Liver (tissue), 3 donors: ENCODE measurements at regions not wholly inside any gene's neighbourhood (a gene's known extent, or its start where the extent isn't known, plus 50 kb on each side); places are given as distances from the start of the nearest gene placed in this dataset.

Experiments used
- ATF3 ChIP-seq: IDR thresholded peaks from 2 replicates; pipeline ENCODE4 v1.6.1; 2016; ENCODE audit warnings: antibody characterized with exemption
- CTCF ChIP-seq: fragments of 150-350 bp; IDR thresholded peaks from 2 replicates; pipeline ENCODE4 v1.5.1; 2017; ENCODE audit warnings: improper control_type of control experiment, low read depth, low read length; ENCODE audit not compliant: missing input control
- EGR1 ChIP-seq, 2 donors: IDR thresholded peaks; 2 replicates each; pipeline ENCODE4 v1.6.1; 2016 to 2018; ENCODE audit warnings: antibody characterized with exemption in 2 of 2, low read depth in 2 of 2
- FOXA2 ChIP-seq: IDR thresholded peaks from 2 replicates; pipeline ENCODE4 v1.6.1; 2016; ENCODE audit warnings: antibody characterized with exemption
- GABPA ChIP-seq, 2 donors: IDR thresholded peaks in 1 of 2; conservative IDR thresholded peaks in 1 of 2; 2 replicates each; pipeline ENCODE4 v1.6.1; 2016; ENCODE audit warnings: antibody characterized with exemption in 2 of 2, mild to moderate bottlenecking in 1 of 2, moderate library complexity in 1 of 2
- HNF4A ChIP-seq, 2 donors: conservative IDR thresholded peaks; 2 replicates each; pipeline ENCODE4 v1.6.1; 2016; ENCODE audit warnings: antibody characterized with exemption in 2 of 2, mild to moderate bottlenecking in 2 of 2
- JUND ChIP-seq, 2 donors: IDR thresholded peaks; 2 replicates each; pipeline ENCODE4 v1.6.1; 2016; ENCODE audit warnings: antibody characterized with exemption in 2 of 2
- MAX ChIP-seq: IDR thresholded peaks from 2 replicates; pipeline ENCODE4 v1.6.1; 2016; ENCODE audit warnings: antibody characterized with exemption
- REST ChIP-seq: IDR thresholded peaks from 2 replicates; pipeline ENCODE4 v1.6.1; 2016; ENCODE audit warnings: antibody characterized with exemption, mild to moderate bottlenecking
- RXRA ChIP-seq, 2 donors: IDR thresholded peaks; 2 replicates each; pipeline ENCODE4 v1.6.1; 2017 to 2018; ENCODE audit warnings: antibody characterized with exemption in 2 of 2, mild to moderate bottlenecking in 1 of 2
- SP1 ChIP-seq: IDR thresholded peaks from 2 replicates; pipeline ENCODE4 v1.6.1; 2018; ENCODE audit warnings: antibody characterized with exemption, mild to moderate bottlenecking
- YY1 ChIP-seq: IDR thresholded peaks from 2 replicates; pipeline ENCODE4 v1.6.1; 2016; ENCODE audit warnings: antibody characterized with exemption, mild to moderate bottlenecking
- donor health status: healthy.
- donor health status: healthy.

GRCh38 chr3:13748276-13748879 is 131.5 kb downstream of the WNT7A start:
- TF ChIP-seq CTCF (no peak), YY1 (no peak), EGR1 (IDR thresholded peaks at IDR 0.05; ENCODE audit: low read depth in 2 of 2) (no peak), JUND (IDR thresholded peaks at IDR 0.05) (no peak), REST (no peak), RXRA (IDR thresholded peaks at IDR 0.05) (no peak), FOXA2 (no peak), MAX (no peak), SP1 (no peak), GABPA (IDR thresholded peaks at IDR 0.05 in 1 of 2, conservative IDR thresholded peaks at IDR 0.05 in 1 of 2) (no peak), ATF3 (no peak), HNF4A (conservative IDR thresholded peaks at IDR 0.05) (no peak)
